Panc1 (cell line): ENCODE measurements at regions not wholly inside any gene's neighbourhood (a gene's known extent, or its start where the extent isn't known, plus 50 kb on each side); places are given as distances from the start of the nearest gene placed in this dataset.

ENCODE experiments used
- ATAC-seq: fragments of 200-7000 bp; cut with Tn5 transposase; 2 replicates; pipeline ENCODE4 v1.9.1; 2020; ENCODE audit warnings: mild to moderate bottlenecking, moderate library complexity
- BruUV-seq: library from RNA; stranded (reverse); fragments of 400-500 nt; replicated peaks from 2 replicates; lab custom pipeline; 2021; lab: Mats Ljungman, UMichigan
- CTCF ChIA-PET: fragments of 300-600 bp; sonication (Branson Sonifier 250); formaldehyde crosslinking; loops from one replicate; lab custom pipeline; 2022; ENCODE audit warnings: antibody characterized with exemption; lab: Charles Lee
- POLR2A ChIA-PET: fragments of 300-600 bp; sonication (Branson Sonifier 250); formaldehyde crosslinking; loops from one replicate; lab custom pipeline; 2022; ENCODE audit warnings: antibody characterized with exemption; lab: Charles Lee
- DNase-seq: peaks from one replicate; pipeline ENCODE4 v3.0.0-alpha.2; 2010; ENCODE audit warnings: low read depth, low spot score
- H3K27ac ChIP-seq: 2 replicates; pipeline ENCODE4 v1.5.1; 2011; ENCODE audit warnings: mild to moderate bottlenecking, low read length, inconsistent platforms
- H3K27me3 ChIP-seq: fragments of 200-500 bp; sonication (Bioruptor generic); 2 replicates; pipeline ENCODE4 v1.6.0; 2014; ENCODE audit warnings: low read length, inconsistent platforms; ENCODE audit not compliant: control insufficient read depth, insufficient read depth
- H3K36me3 ChIP-seq: fragments of 200-500 bp; sonication (Bioruptor generic); 2 replicates; pipeline ENCODE4 v1.5.1; 2014; ENCODE audit warnings: inconsistent platforms, mild to moderate bottlenecking, low read length, moderate library complexity; ENCODE audit not compliant: control insufficient read depth, insufficient read depth
- H3K4me1 ChIP-seq: 2 replicates; pipeline ENCODE4 v1.5.1; 2011; ENCODE audit warnings: inconsistent platforms, mild to moderate bottlenecking, low read length, moderate library complexity; ENCODE audit not compliant: control insufficient read depth, insufficient read depth
- H3K4me3 ChIP-seq, 2 experiments: 2 replicates each; pipeline ENCODE4 v1.5.1; 2011 to 2012; ENCODE audit warnings: low read depth in 2 of 2, low read length in 2 of 2, mild to moderate bottlenecking in 2 of 2, inconsistent platforms in 1 of 2, moderate library complexity in 1 of 2
- H3K9me3 ChIP-seq: fragments of 200-500 bp; sonication (Bioruptor generic); 2 replicates; pipeline ENCODE4 v1.5.1; 2014; ENCODE audit warnings: low read depth, mild to moderate bottlenecking, inconsistent platforms, low read length, moderate library complexity; ENCODE audit not compliant: control insufficient read depth, insufficient read depth
- CTCF ChIP-seq: fragments of 450-650 bp; IDR thresholded peaks from 2 replicates; pipeline ENCODE4 v1.5.1; 2017; ENCODE audit warnings: mild to moderate bottlenecking
- POLR2AphosphoS5 ChIP-seq: IDR thresholded peaks from 2 replicates; pipeline ENCODE4 v1.6.1; 2012; ENCODE audit warnings: mild to moderate bottlenecking, low read depth, low read length, moderate library complexity
- REST ChIP-seq, 2 experiments: IDR thresholded peaks; 2 replicates each; pipeline ENCODE4 v1.6.1; 2011 to 2012; ENCODE audit warnings: low read depth in 2 of 2, control low read depth in 1 of 2, low read length in 1 of 2, mild to moderate bottlenecking in 1 of 2, moderate library complexity in 1 of 2; ENCODE audit not compliant: insufficient read depth in 1 of 2
- SIN3A ChIP-seq: IDR thresholded peaks from 2 replicates; pipeline ENCODE4 v1.6.1; 2012; ENCODE audit warnings: low read depth, mild to moderate bottlenecking, low read length, moderate library complexity, borderline replicate concordance; ENCODE audit not compliant: insufficient read depth
- TCF7L2 ChIP-seq: IDR thresholded peaks from 2 replicates; pipeline ENCODE4 v1.6.1; 2011; ENCODE audit warnings: mild to moderate bottlenecking, low read depth, low read length, inconsistent platforms
- in situ Hi-C: cut with HindIII; loops from 2 replicates; pipeline ENCODE4 v1.10.0; 2016; ENCODE audit warnings: low sequenced_read_pairs, low pct_unique_long_range_greater_than_20kb
- intact Hi-C: fragments of 100-400 bp; cut with micrococcal nuclease; formaldehyde crosslinking; loops from one replicate; pipeline ENCODE4 v1.10.0; 2022; ENCODE audit not compliant: unreplicated experiment

- TF ChIP-seq REST (IDR thresholded peaks at IDR 0.05; ENCODE audit: insufficient read depth in 1 of 2, low read depth in 2 of 2, low read length in 1 of 2) (no peak), CTCF (peak; percentile 40)
- CTCF ChIA-PET = interaction anchor here (0.7 kb wide), 1 partner anchor 59 kb away, joined by 5 read pairs; no protein-coding TSS in a partner anchor
- Histone ChIP-seq H3K27me3 (peaks cover 49% of the 10 kb centered on the region), H3K27ac (peak overlapping the region; percentile 48; the same call in 1 of the 2 replicates), H3K4me3 (peak overlapping the region; percentile 62 to 70), H3K4me1 (peaks cover 10% of the 10 kb centered on the region), H3K9me3 (no peaks in the 10 kb centered on the region), H3K36me3 (no peaks in the 10 kb centered on the region)
- in situ Hi-C loops = no loop called here
- intact Hi-C loops = loop anchor here (10.0 kb wide), 2 partner anchors 272 to 352 kb away; no protein-coding TSS in a partner anchor
- DNase-seq = no peak
- POLR2A ChIA-PET = interaction anchor here (0.7 kb wide), 1 partner anchor 100 kb away, joined by 5 read pairs; no protein-coding TSS in a partner anchor
- no TSS peak for BruUV-seq
- peak; percentile 88 for ATAC-seq
Measured at GRCh38 chr18:26656944-26657536, 108.7 kb upstream of the KCTD1 start.

GRCh38 chr18:26656431-26656943, 108.1 kb upstream of the KCTD1 start:
- ATAC-seq (peak; percentile 54), DNase-seq (no peak)
- Histone ChIP-seq H3K9me3 (no peaks in the 10 kb centered on the region), H3K4me3 (peak overlapping the region; percentile 62 to 70), H3K36me3 (no peaks in the 10 kb centered on the region), H3K27ac (no peak overlapping the region), H3K4me1 (peaks cover 10% of the 10 kb centered on the region), H3K27me3 (peaks cover 49% of the 10 kb centered on the region)
- ChIA-PET POLR2A (interaction anchor here (0.7 kb wide), 1 partner anchor 100 kb away, joined by 5 read pairs; no protein-coding TSS in a partner anchor), CTCF (no interaction called here)
- TF ChIP-seq SIN3A = no peak
- no peak for TF ChIP-seq POLR2AphosphoS5
- TF ChIP-seq CTCF = no peak
- TF ChIP-seq TCF7L2 = no peak
- no peak for TF ChIP-seq REST (IDR thresholded peaks at IDR 0.05; ENCODE audit: insufficient read depth in 1 of 2, low read depth in 2 of 2, low read length in 1 of 2)
- no TSS peak for BruUV-seq
- intact Hi-C loops (loop anchor here (10.0 kb wide), 2 partner anchors 272 to 352 kb away; no protein-coding TSS in a partner anchor), in situ Hi-C loops (no loop called here)
